CMK (cell line): ENCODE measurements at regions not wholly inside any gene's neighbourhood (a gene's known extent, or its start where the extent isn't known, plus 50 kb on each side); places are given as distances from the start of the nearest gene placed in this dataset.

Experiments used
- DNase-seq: peaks from one replicate; pipeline ENCODE4 v3.0.0-alpha.2; 2010; ENCODE audit warnings: low read depth

- no peak for DNase-seq
Measured at GRCh38 chr4:11268149-11268548, 160.5 kb downstream of the HS3ST1 start.

DNA sequence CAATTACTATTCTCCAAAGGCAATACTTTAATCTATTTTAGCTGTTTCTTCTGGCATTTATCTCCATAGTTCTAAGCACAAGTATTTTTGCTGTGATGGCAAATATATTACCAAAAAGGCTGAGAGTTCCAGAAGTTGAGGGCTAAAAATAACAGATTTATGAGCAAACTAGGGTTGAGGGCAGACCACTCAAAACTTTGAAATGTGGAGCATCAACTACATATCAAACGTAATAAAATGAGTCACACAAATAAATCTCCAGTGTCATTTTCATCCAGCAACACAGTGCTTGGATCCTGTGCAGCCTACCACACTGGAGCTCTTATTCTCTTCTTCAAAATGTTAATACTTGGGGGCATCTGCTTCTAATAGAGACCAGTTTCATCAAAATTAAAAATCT is 163.9 kb downstream of the HS3ST1 start:
- DNase-seq = no peak

- no peak for DNase-seq
Measured at GRCh38 chr4:11264346-11264745, 164.3 kb downstream of the HS3ST1 start.

- DNase-seq = no peak
Measured at GRCh38 chr4:11263208-11263607, 165.5 kb downstream of the HS3ST1 start.

GRCh38 chr4:11261066-11261850 is 167.4 kb downstream of the HS3ST1 start:
- no peak for DNase-seq

DNA sequence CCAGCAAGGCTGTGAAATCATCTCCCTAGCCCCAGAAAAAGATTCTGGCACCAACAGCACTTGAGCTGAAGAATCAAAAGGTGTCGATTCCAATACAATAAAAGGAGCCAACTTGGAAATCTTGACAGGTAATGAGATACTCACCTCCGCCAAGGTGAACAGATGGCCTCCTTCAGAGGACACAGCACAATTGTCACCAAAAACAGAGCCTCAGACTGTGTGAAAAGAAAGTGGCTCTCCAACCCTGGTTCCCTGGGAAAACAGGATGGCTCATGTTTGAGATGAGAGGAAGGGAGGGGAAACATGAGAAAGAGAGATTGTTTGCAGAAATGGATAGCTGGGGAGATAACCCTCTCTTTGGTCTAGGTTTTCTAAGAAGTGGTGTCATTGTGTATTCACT is 168.9 kb downstream of the HS3ST1 start:
- no peak for DNase-seq

DNA sequence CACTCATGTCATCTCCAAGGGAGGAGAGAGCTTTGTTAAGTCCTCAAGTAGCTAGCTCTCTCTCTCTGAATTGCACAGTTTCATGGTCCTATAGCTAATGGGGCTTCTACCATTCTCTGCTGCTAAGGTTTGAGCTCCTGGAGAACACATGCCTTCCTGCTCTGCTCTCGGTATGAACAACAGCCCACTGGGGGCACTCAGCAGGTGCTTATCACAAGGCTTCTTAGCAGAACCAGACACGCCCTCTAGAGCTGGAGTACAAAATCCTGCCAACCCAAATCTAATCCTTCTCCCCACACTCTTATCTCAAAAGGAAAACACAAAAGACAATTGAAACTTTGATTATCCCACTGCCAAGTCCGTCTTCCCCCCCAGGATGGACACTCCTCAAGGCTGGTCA is 176.5 kb downstream of the HS3ST1 start:
- DNase-seq = no peak

- no peak for DNase-seq
Measured at GRCh38 chr4:11250510-11250909, 178.2 kb downstream of the HS3ST1 start.

DNA sequence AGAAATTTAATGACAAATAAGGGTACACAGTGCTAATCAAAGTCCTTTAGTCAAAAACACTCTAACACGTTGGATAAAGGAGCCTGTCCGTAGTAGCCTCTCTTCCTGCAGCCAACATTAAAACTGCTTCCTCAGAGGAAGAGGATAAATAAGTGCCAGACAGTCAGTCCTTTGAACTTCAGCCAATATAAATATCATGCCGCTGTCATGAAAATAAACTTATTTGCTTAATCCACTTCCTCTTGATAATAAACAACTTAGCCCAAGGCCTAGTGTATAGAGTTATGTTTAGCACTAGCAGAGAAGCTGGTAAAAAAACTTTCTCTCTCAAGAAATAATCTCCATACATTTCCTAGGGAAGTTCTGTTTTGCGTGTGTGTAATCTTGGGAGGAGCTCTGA is 196.7 kb downstream of the HS3ST1 start:
- no peak for DNase-seq

GRCh38 chr4:11230866-11231265 is 197.8 kb downstream of the HS3ST1 start:
- DNase-seq = no peak

DNA sequence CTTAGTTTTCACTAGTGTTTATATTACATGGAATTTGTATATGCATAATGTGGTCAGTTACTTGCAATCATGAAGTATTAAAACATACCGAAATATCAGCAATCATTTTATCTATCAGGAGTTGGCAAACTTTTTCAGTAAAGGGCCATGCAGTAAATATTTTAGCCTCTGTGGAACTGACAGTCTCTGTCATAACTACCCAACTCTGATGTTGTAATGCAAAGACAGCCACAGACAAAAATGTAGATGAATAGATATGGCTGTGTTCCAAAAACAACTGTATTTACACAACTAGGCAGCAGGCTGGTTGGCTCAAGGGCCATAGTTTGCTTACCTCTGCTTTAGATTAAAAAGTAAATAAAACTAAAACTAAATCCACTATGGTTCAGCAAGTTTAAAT is 200.2 kb downstream of the HS3ST1 start:
- no peak for DNase-seq

- no peak for DNase-seq
Measured at GRCh38 chr4:11223311-11223710, 205.4 kb downstream of the HS3ST1 start.

DNA sequence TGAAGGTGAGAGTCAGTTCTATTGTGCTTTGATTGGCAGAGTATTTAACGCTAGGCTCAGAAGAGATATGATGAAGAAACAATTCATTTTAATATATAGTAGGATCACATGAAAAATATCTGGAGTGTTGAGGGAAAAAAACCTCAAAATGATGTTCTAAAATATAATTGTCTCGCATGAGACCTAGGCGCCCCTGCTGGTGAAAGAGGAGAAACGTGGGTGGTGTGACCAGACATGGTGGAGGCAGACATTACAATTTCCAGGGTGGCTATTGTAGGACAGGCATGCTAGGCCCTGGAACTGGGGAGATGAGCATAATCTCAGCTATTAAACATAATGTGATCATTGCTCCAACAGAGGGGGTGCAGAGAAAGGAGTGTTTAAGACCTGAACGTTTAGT is 210.0 kb downstream of the HS3ST1 start:
- DNase-seq = no peak

DNA sequence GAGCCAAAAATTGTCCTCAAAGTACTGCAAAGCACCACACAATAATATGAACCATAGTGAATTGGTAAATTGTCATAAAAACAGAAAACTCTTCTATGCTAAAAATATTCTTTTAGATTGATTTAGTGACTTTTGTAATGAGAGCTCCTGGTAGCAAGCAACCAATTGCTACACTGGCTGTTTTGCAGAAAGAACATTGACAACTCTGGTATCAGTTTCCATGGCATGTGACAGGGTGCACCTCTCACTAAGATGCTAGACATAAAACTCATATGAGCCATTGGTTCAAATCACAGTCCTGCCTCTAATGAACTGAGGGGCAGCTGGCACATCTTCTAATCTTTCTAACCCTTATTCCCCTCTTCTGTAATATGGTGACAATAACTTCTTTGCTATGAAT is 212.2 kb downstream of the HS3ST1 start:
- DNase-seq = no peak

DNA sequence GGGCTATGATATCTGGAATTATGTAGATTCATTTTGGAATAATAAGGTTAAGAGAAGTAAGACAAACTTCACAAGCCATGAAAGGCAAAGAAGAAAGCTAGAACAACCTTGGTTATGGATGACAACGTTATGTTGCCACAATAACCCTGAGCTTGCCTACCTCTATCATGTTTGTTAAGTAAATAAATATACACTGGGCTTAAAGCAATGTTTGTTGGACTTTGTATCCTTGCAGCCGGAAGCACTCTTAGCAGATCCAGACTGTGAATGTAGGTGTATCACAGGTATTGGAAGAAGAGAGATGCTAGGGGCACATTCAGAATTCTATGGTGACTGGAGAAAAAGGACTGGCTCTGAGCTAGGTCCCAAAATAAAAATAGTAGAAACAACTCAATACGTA is 214.4 kb downstream of the HS3ST1 start:
- no peak for DNase-seq

DNA sequence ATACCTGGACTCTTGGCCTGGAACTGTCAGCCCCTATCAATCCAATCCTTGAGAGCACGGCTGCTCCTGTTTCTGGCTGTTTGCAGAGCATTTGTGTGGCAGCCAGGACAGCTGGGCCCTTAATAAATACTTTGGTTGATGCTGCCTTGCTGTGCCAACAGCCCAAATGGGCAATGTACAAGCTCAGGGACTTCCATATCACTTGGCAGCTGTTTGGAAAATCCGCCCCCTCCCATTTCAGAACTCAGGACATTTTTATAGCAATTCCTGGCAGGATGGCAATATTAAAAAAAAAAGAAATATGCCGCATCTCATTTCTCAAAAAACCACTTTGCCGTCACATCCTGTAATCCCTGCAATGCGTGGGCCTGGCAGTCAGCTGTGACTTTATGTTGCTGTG is 218.9 kb downstream of the HS3ST1 start:
- DNase-seq = no peak

- DNase-seq = no peak
Measured at GRCh38 chr4:11201256-11201655, 227.4 kb downstream of the HS3ST1 start.

GRCh38 chr4:11198516-11199305 is 230.0 kb downstream of the HS3ST1 start:
- no peak for DNase-seq

DNA sequence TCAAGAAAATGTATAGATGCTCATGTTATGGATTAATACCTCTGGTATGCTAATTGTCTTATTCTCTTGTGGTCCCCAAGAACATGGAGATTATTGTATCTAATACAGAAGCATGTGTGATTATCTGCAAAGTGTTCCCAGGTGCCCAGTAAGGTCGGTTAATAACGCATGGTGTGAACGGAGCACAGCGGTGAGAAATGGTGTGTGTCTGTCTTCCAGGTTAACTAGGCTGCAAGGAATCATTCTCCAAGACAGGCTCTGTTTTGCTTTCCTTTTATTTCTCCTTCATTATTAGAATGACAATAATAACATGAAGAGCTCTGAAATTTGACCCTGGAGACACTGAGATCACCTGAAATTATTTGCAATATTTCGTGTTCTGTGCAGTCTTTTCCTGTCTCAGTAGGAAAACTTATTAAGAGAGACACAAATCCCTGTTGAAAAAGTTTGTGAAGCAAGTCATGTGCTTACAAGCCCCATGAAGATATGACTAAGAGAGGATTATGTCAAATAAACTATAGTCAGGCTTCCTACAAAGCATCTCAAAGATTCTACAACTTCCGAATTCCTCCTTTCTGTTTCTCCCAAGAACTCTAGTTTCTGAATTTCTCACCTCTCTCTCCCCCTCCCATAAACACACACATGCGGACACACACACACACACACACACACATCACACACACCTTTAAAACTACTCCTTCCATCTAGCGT is 230.9 kb downstream of the HS3ST1 start:
- DNase-seq = no peak

DNA sequence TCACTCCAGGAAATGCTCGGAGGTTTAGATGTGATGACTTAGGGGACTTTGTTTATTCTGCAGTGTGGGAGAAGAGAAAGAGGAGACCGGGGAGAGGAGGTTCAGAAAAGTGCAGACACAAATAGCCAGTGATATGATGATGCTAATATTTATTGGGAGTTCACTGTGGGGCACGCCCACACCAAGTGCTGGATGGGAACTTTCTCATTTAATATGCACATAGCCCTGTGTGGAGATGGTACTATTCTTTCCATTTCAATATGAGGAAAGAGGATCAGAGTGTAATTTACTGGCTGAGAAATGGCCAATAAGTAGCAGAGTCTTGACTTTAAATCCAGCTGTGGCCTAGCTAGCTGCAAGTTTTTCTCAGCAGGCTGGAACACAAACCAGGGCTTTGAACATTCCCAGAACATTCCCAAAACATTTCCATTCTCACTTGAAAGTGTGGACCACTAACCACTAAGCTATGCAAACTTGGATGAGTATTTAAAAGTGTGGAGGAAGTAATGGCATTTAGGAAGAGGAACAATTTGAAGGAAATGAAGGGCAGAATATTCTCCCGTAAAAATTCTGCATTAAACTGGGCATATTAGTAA is 231.7 kb downstream of the HS3ST1 start:
- DNase-seq = no peak

DNA sequence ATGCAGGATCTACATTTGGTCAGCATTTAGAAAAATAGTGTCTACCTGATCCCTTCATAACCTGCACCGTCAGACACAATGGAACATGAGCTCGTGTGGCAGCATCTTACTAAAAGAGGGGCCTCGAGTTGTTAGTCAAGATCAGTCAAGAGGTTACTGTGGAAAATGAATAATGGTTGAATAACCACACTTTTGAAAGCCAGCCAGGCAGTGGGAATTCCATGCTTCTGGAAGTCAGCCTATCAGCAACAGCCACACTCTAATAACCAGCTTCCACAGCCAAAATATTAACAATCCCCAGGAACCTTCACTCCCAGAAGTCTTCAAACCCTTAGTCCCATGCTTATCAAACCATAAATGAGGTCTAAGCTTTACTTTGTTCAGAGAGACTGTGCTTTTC is 234.3 kb downstream of the HS3ST1 start:
- no peak for DNase-seq

- no peak for DNase-seq
Measured at GRCh38 chr4:11189756-11190155, 238.9 kb downstream of the HS3ST1 start.

DNA sequence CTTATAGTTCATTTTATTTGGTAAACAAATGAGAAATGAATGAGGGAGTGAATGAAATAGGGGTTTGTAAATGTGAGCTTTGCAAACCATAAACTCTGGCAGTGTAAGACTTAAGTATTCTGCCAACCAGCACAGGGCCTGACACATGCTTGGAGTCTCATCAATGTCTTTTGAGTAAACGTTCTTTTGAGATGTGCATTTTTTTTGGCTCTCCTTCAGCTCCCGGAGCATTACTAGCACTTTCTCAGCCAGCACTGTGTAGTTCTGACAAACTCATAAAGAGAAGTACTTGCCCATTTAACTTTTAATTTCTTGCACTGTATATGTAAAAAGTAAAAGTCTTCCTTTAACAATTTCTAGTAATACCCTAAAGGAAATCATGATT is 245.3 kb downstream of the HS3ST1 start:
- DNase-seq = no peak
